ENCODE measurements at regions not wholly inside any gene's neighbourhood (a gene's known extent, or its start where the extent isn't known, plus 50 kb on each side); places are given as distances from the start of the nearest gene placed in this dataset.
"Not testable (repeated sequence)": the region's sequence is repeated elsewhere in the genome, so short reads cannot be mapped to it uniquely, and the experiment has no call there.

GRCh38 chr5:63555874-63556273, 406.4 kb downstream of the HTR1A start:
- no peak for DNase-seq (ENCODE audit: low spot score)

- DNase-seq (ENCODE audit: low spot score) = no peak
Measured at GRCh38 chr5:63554191-63554590, 408.1 kb downstream of the HTR1A start.

- no peak for DNase-seq (ENCODE audit: low spot score)
Measured at GRCh38 chr5:63553073-63553472, 409.2 kb downstream of the HTR1A start.

- DNase-seq (ENCODE audit: low spot score) = no peak
Measured at GRCh38 chr5:63535840-63536602, 426.2 kb downstream of the HTR1A start.

GRCh38 chr5:63524281-63524680, 438.0 kb downstream of the HTR1A start:
- DNase-seq (ENCODE audit: low spot score) = no peak

- no peak for DNase-seq (ENCODE audit: low spot score)
Measured at GRCh38 chr5:63516006-63516405, 446.2 kb downstream of the HTR1A start.

GRCh38 chr5:63500242-63500641, 462.0 kb downstream of the HTR1A start:
- DNase-seq (ENCODE audit: low spot score) = no peak

GRCh38 chr5:63495225-63495624, 467.0 kb downstream of the HTR1A start:
- no peak for DNase-seq (ENCODE audit: low spot score)

GRCh38 chr5:63483338-63483737, 478.9 kb downstream of the HTR1A start:
- DNase-seq (ENCODE audit: low spot score) = no peak

- no peak for DNase-seq (ENCODE audit: low spot score)
Measured at GRCh38 chr5:63473335-63473967, 488.8 kb downstream of the HTR1A start.

GRCh38 chr5:63456279-63456678, 506.0 kb downstream of the HTR1A start:
- DNase-seq (ENCODE audit: low spot score) = no peak

GRCh38 chr5:63451188-63451587, 511.1 kb downstream of the HTR1A start:
- no peak for DNase-seq (ENCODE audit: low spot score)

GRCh38 chr5:63439537-63439936, 522.7 kb downstream of the HTR1A start:
- no peak for DNase-seq (ENCODE audit: low spot score)

GRCh38 chr5:63409737-63410136, 552.5 kb downstream of the HTR1A start:
- DNase-seq (ENCODE audit: low spot score) = no peak

- DNase-seq (ENCODE audit: low spot score) = no peak
Measured at GRCh38 chr5:63408984-63409383, 553.3 kb downstream of the HTR1A start.

GRCh38 chr5:63401436-63402046, 560.7 kb downstream of the HTR1A start:
- DNase-seq (ENCODE audit: low spot score) = peak; percentile 70

GRCh38 chr5:63400079-63400478, 562.2 kb downstream of the HTR1A start:
- DNase-seq (ENCODE audit: low spot score) = no peak

GRCh38 chr5:63398346-63398745, 563.9 kb downstream of the HTR1A start:
- DNase-seq (ENCODE audit: low spot score) = no peak

GRCh38 chr5:63388188-63388587, 574.1 kb downstream of the HTR1A start:
- not testable (repeated sequence) for DNase-seq (ENCODE audit: low spot score)

- DNase-seq (ENCODE audit: low spot score) = no peak
Measured at GRCh38 chr5:63375851-63376250, 586.4 kb downstream of the HTR1A start.

- no peak for DNase-seq (ENCODE audit: low spot score)
Measured at GRCh38 chr5:63374085-63374484, 588.2 kb downstream of the HTR1A start.

- DNase-seq (ENCODE audit: low spot score) = no peak
Measured at GRCh38 chr5:63351164-63351563, 611.1 kb downstream of the HTR1A start.

- no peak for DNase-seq (ENCODE audit: low spot score)
Measured at GRCh38 chr5:63346451-63346850, 615.8 kb downstream of the HTR1A start.
